GM19397 (cell line): ENCODE measurements at regions not wholly inside any gene's neighbourhood (a gene's known extent, or its start where the extent isn't known, plus 50 kb on each side); places are given as distances from the start of the nearest gene placed in this dataset.
A peak's percentile ranks its signal among the peaks of the same experiment; 100 is the strongest.
"Not testable (repeated sequence)": the region's sequence is repeated elsewhere in the genome, so short reads cannot be mapped to it uniquely, and the experiment has no call there.

Experiments
- ATAC-seq: cut with Tn5 transposase; IDR thresholded peaks from one replicate; pipeline ENCODE4 v1.9.1; 2021; ENCODE audit warnings: mild to moderate bottlenecking, moderate library complexity; ENCODE audit not compliant: unreplicated experiment

DNA sequence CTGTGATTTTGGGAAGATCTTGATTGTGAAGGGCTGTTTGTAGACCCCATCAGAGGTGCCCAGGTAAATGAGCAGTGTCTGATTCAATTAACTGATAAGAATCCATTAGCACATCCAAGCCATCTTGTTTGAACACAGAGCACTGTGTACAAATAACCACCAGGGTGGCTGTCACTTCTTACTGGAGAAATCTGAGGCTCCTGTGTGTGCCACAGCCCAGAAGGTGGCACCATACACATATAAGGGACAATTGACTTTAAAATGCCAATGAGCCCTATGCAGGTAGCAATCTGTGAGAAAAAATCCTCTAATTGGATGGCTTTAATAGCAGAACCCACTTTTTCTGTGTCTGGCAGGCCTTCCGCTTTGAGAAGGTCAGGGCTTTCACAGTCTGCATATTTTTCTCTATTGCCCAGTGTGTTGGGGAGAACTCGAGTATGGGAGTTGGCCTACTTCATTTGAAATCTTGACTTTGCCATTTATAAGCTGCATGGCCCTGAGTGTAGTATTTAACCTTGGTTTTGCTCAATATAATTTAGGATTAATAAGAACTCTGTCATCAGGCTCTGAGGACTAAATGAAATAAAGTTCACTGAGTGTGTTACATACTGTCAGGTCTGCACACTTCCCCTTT is 517.4 kb downstream of the CCSER2 start:
- ATAC-seq: peak; percentile 58

DNA sequence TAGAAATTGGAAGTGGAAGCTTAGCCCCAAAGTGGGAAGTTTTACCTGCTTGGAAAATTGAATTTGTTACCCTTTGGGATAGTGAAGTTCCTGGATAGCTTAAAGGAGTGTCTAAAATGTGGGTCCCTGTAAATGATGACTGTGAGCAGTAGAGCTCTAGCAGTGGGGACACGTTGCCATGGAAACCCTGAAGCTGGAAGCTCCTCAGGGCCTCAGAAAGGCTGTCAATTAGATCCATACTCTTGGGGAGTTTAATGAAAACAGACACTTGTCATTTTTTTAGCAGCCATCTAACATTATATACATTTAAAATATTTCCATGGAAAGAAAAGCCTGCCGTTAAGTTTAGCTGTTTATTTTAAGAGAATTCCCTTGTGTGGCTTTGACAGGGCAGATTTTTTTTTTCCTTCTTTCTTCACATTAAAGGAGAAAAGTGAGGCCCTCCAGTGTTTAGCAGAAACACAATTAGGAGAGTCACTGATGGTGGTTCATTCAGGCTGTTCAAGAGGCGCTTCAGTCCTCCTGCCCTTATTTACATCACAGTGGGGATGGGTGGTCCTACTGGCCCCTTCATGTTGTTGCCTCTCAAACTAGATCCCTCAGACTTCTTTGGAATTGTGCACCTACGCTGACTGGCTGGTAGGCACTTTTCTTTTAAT is 518.4 kb downstream of the CCSER2 start:
- no peak for ATAC-seq

DNA sequence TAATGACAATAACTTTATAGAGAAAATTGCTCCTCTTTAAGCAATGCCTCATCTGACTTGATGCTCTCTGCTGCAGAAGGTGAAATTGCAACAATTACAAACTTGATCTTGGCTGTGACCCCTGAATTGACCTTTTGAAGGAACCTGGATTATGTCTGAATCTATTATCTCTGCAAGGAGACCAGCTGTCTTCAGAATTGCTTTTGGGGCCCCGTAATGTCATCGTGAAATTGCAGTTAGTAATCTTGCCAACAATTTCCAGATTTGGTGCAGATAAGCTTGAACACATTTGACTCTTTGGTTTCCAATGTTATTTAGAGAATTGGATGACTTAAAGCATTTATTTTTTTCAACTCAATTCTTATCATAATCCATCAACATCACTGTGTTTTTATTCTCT is 520.6 kb downstream of the CCSER2 start:
- no peak for ATAC-seq

DNA sequence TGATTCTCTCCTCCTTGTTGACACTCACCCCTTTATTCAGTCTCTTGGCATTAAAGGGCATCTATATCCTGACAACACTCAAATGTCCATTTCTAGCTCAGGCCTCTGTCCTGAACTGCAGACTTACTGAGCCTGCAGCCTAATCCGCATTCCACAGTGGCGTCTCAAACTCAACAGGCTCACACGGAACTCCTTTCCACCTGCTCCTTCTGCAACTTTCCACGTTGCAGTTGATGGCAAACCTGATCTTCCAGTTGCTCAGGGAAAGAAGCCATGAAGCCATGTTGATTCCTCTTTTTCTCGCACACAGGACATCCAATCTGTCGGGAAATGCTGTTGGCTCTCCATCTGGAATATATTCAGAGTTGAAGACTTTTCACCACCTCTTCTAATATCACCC is 522.4 kb downstream of the CCSER2 start:
- no peak for ATAC-seq

DNA sequence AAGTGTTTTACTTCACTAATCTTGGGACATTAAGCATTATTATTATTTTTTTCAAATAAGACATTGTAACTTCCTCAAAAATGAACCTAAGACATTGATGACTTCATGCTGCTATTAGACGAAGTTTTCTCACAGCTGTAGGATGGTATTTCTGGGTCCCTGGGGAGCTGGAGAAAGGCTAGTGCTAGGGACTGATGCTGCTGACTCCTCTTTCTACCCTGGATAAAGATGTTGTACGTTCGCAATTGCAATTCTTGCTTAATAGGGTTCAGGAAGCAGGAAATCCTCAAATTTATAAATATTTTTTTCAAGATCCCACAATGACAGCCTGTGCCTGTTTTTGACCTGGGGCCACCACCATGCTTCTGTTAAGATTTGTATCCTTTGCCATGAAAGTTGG is 526.0 kb downstream of the CCSER2 start:
- no peak for ATAC-seq

DNA sequence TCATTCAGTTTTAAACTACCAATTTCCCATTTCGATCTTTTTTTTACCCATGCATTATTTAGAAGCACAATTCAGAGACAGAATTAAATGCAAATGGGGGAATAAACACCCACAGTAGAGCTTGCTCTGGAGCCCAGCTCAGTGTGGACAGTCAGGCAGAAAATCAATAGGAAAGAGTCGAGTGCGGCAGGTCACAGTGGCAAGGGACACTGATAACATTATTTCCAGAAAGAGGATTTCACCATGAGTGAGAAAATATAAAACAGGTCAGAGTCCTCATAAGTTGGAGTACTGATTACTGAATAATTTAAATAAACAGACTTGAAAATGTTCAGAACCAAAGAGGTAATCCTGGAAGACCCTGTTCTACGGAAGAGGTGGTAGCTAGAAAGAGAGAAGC is 532.5 kb downstream of the CCSER2 start:
- no peak for ATAC-seq

DNA sequence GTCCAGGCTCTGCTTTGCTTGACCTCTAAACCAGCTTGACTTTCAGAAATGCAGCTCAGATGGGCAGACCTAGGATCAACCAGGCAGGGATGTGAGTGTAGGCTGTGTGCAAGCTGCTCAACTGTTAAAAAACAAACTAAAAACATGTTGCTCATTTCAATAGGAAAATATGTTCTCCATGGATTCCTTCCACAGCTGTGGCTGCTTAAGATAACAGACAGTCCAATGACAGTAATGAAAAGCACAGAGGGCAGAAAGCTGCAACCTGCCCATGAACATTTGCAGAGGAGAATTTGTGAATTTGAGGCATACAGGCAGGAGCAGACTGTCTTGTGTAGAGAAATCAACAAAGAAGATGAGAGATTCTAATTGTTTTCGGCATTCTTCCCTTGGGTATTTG is 534.2 kb downstream of the CCSER2 start:
- no peak for ATAC-seq

DNA sequence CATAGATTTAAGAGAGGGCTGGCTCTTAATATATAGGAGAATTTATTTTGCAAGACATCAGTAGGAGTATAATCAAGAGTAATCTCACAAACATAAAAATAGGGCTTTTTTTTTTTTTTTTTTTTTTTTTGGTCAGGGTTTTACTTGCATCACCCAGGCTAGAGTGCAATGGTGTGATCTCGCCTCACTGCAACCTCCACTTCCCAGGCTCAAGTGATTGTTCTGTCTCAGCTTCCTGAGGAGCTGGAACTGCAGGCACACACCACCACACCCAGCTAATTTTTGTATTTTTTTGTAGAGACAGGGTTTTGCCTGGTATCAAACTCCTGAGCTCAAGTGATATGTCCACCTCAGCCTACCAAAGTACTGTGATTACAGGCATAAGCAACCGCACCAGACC is 535.3 kb downstream of the CCSER2 start:
- ATAC-seq: no peak

DNA sequence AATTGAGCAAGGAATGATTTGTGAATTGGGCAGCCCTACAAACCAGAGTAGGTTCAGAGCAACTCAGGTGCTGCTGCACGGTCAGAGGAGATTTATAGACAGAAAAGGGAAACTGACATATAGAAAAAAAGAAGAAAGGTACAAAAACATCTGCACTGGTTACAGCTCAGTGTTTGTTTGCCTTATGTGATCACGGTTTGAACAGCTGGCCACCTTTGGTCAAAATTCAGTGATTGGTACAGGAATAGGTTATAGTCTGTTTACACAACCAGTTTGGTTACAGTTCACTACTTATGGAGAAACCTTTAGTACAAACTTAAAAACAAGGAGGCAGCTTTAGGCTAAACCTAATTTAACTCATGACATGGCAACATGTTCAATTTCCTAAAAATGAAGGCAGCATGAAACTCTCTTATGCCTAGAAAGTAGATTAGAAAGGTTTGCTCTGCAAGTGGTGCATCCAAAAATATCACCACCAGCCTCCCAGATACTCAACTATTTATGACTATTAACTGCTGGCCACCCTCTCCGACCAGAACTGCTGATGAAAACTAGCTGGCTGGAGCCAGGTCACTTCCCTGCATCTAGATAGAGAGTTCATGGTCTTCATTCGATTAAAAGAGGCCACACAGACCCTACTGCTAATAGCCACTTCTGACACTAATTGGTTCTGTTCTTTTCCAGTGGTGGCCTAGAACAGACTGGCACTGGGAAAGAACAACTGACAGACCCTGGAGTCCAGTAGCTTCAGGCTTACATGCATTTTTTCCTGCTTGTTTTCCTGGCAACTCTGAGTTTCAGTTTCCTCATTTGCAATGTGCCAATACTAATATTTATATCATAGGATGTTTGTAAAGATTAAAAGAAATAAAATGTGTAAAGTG is 548.0 kb downstream of the CCSER2 start:
- ATAC-seq: no peak

DNA sequence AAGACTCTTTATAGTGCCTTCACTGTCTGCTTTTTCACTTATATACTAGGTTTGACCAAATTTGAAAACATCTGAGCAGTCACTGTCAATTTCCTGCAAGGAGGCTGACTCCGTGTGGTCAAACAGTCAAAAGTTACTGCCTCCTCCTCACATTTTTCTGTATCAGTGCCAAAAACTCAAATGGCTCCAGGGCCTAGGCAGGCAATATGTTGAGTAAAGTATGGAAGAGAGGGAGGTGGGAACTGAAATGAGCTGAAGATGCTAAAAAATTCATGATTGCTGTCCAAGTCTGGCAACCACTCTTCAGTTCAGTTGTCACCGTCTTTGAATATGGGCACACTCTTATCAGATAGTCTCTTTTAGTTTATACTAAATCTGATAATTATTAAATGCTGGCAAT is 551.6 kb downstream of the CCSER2 start:
- ATAC-seq: no peak

DNA sequence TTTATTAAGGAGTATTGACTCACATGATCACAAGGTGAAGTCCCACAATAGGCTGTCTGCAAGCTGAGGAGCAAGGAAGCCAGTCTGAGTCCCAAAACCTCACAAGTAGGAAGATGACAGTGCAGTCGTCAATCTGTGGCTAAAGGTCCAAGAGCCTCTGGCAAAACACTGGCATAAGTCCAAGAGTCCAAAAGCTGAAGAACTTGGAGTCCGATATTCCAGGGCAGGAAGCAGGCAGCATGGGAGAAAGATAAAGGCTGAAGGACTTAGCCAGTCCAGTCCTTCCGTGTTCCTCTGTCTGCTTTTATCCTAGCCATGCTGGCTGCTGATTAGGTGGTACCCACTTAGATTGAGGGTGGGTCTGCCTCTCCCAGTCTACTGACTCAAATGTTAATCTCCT is 553.3 kb downstream of the CCSER2 start:
- ATAC-seq: not testable (repeated sequence)

DNA sequence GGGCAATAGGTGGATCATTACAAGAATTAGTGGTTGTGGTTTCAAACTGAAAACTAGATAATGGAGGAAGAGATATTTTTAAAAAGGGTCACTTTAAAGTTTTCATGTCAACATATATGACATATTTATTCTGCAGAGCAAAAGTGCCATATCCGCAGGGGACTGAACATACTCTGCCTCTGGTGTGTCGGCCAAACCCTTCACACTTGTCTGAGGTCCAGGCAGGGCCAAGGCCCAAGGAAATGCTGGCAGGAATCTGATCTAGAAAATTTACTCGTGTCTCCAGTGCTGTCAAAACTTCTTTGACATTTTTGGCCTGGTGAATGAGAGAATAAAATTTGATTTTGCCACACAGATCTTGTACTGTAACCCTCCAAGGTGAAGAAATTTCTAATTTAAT is 562.3 kb downstream of the CCSER2 start:
- ATAC-seq: no peak

DNA sequence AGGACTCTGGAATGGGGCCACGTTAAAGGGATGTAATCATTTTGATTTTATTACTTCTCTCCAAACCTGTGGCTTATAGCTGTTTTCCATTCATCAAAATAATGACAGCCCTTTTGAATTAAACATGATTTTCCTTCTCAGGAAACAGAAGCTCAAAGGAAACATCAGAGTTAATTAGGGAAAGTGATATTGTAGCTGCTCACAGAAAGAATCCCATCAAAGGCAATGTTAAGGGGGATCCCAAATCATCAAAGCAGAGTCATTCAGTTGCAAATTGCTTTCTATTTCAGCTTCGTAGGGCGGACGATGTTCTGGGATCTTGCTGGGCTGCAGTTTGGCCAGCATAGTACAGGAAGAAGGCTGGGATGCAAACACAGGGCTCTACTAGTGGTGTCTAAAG is 563.2 kb downstream of the CCSER2 start:
- ATAC-seq: no peak

DNA sequence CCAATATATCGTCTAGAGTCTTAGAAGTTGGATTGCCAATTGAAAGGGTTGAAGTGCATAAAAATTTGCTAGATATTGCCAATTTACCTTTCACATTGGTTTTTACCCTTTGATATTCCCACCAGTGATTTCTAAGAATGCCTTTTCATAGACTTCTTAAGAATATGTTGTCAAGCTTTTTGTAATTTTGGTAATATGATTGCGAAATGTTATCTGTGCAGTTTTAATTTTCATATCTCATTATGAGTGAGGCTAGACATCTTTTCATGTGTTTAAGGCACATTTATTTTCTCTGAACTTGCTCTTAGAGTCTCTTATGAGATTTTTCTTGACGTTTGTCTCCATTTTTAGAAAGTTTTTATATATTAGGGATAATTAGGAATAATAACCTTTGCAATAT is 567.2 kb downstream of the CCSER2 start:
- no peak for ATAC-seq

DNA sequence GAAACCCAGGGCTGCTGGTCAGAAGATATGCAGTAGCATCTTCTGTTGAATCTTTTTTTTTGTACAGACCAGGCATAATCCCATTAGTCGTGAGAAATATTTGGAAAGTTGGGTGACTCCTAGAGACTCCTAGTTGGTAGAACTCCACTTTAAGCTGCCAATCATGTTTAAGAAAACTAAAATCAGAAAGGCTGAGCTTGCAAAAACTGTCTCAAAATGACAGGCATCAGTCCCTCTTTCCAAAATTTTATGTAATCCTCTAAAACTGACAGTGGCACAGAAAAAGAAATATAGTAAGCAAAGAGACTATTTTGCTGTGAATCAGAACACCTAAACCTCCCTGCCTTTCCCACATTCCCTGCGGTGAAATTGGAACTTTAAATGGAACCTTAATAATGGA is 568.5 kb downstream of the CCSER2 start:
- ATAC-seq: no peak

DNA sequence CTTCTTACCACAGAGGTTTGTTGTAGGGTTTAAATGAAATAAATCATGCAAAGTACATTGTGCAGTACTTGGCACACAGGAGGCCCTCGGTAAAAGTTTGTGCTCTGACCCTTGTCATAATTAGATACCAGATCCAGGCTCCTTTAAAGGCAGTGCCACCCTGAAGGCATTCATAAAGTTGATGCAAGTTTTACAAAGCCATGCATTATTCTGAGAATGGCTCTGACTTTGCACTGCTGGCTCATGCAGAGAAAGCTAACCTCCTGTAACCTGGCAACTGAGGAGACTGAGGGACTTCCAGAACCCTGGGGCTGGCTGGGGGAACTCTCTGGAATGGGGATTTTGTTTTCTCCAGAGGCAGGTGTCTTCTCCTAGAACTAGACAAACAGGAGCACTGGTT is 570.9 kb downstream of the CCSER2 start:
- no peak for ATAC-seq

DNA sequence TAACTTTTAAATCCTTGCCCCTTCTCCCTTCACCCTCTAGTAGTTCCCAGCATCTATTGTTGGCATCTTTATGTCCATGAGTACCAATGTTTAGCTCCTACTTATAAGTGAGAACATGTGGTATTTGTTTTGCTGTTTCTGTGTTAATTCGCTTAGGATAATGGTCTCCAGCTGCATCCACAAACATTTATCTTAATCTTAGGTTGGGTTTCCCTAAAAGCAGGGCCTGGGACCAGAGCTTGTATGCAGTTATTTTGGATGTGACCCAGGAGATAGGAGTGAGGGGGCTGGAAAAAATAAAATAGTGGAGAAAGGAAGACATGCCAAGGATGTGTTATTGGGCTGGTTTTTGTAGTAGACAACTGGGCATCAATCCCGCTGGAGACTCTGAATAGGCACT is 571.8 kb downstream of the CCSER2 start:
- ATAC-seq: no peak

DNA sequence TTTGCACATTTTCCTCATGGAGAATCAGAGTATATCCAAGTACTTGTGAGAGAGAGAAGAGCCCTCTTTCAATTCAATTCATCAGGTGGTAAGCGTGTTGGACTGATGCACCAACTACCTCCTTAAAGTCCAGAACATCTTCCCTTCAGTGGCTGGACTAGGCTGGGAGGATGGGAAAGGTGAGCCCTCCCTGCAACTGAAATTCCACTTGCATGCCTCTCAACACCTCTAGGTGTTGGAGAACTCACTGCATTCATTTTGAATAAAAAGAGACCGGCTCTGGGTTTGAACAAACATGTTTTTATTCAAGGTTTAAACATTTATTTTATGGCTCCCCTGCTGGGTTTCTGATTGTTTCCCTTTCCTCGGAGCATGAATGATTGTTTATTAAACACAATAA is 573.5 kb downstream of the CCSER2 start:
- no peak for ATAC-seq

DNA sequence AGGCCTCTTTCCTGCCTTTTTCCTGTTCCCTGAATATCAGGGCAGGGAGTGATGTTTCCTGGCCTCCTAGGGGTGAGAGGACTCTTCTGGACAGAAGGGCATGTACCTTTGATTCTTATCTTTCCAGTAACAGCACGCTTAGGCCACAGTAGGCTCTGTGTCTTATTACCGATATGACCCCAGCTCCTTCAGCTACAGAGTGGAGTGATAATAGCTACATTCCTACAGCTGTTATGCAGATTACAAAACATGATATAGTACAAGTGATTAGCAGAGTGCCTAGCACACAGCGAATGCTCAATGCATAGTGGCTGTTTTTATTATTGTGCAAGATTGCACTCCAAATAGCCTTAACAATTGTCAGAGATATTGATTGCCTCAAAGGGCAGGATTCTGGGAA is 574.2 kb downstream of the CCSER2 start:
- no peak for ATAC-seq

DNA sequence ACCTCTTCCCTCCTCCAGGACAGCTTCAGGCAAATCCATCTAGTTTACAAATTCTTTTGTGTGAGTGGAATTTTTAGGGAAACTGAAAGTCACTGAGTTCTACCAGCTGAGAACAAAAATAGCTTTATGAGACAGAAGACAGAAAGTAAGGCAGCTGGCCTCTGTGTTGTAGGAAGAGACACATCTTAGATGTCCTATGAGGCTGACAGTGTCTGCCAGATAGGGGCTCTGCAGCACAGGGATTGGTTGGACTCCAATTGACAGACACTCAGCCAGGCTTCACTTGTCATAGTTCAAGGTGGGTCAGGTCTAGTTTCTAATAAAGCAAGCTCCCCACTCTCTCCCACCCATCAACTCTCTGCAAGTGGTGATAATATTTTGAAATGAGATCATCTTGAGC is 574.9 kb downstream of the CCSER2 start:
- ATAC-seq: no peak

DNA sequence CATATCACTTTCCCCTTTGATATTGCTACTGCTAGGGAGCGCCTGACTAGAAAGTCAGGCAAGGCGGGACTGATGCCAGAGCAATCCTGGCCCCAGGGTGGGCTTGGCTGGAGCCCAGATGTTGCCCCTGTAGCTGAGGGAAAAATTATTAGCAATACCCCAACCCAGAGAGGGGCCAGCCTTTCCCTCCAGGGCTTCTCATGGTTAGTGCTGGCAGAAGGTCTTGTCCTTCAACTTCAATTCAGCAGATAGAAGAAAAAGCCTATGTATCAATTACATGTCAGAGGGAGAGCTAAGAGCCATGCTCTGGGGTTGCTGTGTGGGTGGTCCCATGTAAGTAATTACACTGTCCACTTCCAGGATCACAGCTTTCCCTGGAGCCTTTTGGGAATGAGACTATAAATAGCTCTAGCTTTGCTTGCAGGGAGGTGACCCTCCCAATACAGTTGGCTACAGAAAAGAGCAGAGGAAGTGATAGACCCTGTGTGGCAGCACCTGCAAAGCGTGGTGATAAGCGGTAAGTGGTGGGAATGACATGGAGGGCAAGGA is 579.1 kb downstream of the CCSER2 start:
- ATAC-seq: no peak

DNA sequence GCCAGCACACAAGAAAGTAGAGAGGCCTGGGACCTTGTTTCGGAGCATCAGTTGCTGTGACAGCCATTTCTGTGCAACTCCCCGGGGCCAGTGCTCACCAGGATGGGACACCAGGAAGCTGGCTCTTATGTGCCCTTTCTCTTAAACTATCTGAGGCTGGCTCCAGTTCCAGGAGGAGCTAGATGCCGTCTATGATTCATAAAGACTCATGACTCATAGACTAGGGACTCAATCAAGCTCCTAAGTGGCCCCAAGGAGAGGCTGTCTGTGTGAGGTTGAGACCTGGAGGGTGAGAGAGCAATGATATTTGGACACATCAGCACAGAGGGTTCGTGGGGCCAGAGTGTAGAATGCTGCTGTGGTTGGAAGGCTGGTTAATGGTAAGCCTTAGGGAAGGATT is 580.1 kb downstream of the CCSER2 start:
- no peak for ATAC-seq
